GM12878 (cell line): ENCODE measurements at regions not wholly inside any gene's neighbourhood (a gene's known extent, or its start where the extent isn't known, plus 50 kb on each side); places are given as distances from the start of the nearest gene placed in this dataset.
A peak's percentile ranks its signal among the peaks of the same experiment; 100 is the strongest.

Experiments
- ATF7 ChIP-seq: fragments of 450-650 bp; IDR thresholded peaks from 2 replicates; pipeline ENCODE4 v1.6.1; 2016; ENCODE audit warnings: low read depth, mild to moderate bottlenecking
- BCL11A ChIP-seq: IDR thresholded peaks from 2 replicates; pipeline ENCODE4 v1.6.1; 2011; ENCODE audit warnings: low read depth, low read length
- CHD2 ChIP-seq: IDR thresholded peaks from 2 replicates; pipeline ENCODE4 v1.6.1; 2011; ENCODE audit warnings: low read depth, low read length, improper control_type of control experiment, borderline replicate concordance
- EED ChIP-seq: sonication (generic); IDR thresholded peaks from 2 replicates; pipeline ENCODE4 v1.6.1; 2016; ENCODE audit warnings: antibody characterized with exemption, low read depth
- EGR1 ChIP-seq, 2 experiments: IDR thresholded peaks; 1 replicate in 1 of 2; 2 replicates in 1 of 2; pipeline ENCODE4 v1.6.1; 2011 to 2012; ENCODE audit warnings: low read depth in 2 of 2, low read length in 2 of 2, borderline replicate concordance in 1 of 2, mild to moderate bottlenecking in 1 of 2, moderate library complexity in 1 of 2
- GABPA ChIP-seq: IDR thresholded peaks from 2 replicates; pipeline ENCODE4 v1.6.1; 2014; ENCODE audit warnings: antibody characterized with exemption, low read depth, mild to moderate bottlenecking, inconsistent platforms
- IKZF1 ChIP-seq: fragments of 450-650 bp; conservative IDR thresholded peaks from 2 replicates; pipeline ENCODE4 v1.6.1; 2017; ENCODE audit warnings: antibody characterized with exemption, mild to moderate bottlenecking
- IKZF2 ChIP-seq, 2 experiments: fragments of 450-650 bp; IDR thresholded peaks; 2 replicates each; pipeline ENCODE4 v1.6.1; 2017; ENCODE audit warnings: mild to moderate bottlenecking in 2 of 2, moderate library complexity in 2 of 2
- JUNB ChIP-seq: IDR thresholded peaks from 2 replicates; pipeline ENCODE4 v1.6.1; 2016; ENCODE audit warnings: antibody characterized with exemption, mild to moderate bottlenecking
- MXI1 ChIP-seq: fragments of 150-350 bp; IDR thresholded peaks from 2 replicates; pipeline ENCODE4 v1.6.1; 2011; ENCODE audit warnings: low read depth, mild to moderate bottlenecking, inconsistent platforms, low read length, improper control_type of control experiment
- POU2F2 ChIP-seq: IDR thresholded peaks from 3 replicates; pipeline ENCODE4 v1.6.1; 2011; ENCODE audit warnings: low read depth, mild to moderate bottlenecking, low read length, borderline replicate concordance
- TF ChIP-seq, protein P1 (sequence below): fragments of 450-650 bp; IDR thresholded peaks from 2 replicates; pipeline ENCODE4 v1.6.1; 2017; ENCODE audit warnings: mild to moderate bottlenecking, low read depth, inconsistent platforms; ENCODE audit not compliant: poor library complexity, severe bottlenecking

DNA sequence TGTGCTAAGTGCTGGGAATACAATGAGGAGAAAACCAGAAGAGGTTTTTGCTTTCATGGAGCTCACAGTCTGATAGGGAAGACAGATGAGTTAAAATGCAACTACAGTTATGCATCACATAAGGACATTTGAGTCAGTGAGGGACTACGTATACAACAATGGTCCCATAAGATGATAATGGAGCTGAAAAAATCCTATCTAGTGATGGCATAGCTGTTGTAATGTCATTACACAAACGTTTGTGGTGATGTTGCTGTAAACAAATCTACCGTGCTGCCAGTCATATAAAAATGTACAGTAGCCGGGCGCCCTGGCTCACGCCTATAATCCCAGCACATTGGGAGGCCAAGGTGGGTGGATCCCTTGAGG is 110.1 kb upstream of the RAD23B start (continued):
- TF ChIP-seq BCL11A (peak; percentile 71; the same call in 1 of the 2 replicates), CHD2 (no peak), IKZF2 (IDR thresholded peaks at IDR 0.05) (peak; percentile 76 to 88), POU2F2 (0 out of 3 replicates have a peak, but pooled peaks have one; percentile 36), EED (peak; percentile 81), ATF7 (peak; percentile 74), JUNB (peak; percentile 99), EGR1 (IDR thresholded peaks at IDR 0.05; ENCODE audit: borderline replicate concordance in 1 of 2, low read depth in 2 of 2, low read length in 2 of 2) (no peak), IKZF1 (peak; percentile 85), GABPA (peak; percentile 52; the same call in 1 of the 2 replicates), MXI1 (no peak)
- TF ChIP-seq, protein P1, sequence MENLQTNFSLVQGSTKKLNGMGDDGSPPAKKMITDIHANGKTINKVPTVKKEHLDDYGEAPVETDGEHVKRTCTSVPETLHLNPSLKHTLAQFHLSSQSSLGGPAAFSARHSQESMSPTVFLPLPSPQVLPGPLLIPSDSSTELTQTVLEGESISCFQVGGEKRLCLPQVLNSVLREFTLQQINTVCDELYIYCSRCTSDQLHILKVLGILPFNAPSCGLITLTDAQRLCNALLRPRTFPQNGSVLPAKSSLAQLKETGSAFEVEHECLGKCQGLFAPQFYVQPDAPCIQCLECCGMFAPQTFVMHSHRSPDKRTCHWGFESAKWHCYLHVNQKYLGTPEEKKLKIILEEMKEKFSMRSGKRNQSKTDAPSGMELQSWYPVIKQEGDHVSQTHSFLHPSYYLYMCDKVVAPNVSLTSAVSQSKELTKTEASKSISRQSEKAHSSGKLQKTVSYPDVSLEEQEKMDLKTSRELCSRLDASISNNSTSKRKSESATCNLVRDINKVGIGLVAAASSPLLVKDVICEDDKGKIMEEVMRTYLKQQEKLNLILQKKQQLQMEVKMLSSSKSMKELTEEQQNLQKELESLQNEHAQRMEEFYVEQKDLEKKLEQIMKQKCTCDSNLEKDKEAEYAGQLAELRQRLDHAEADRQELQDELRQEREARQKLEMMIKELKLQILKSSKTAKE, result peak; percentile 81
- TF ChIP-seq, all 136 proteins: peak for 27
